GM19452 (cell line): ENCODE measurements at regions not wholly inside any gene's neighbourhood (a gene's known extent, or its start where the extent isn't known, plus 50 kb on each side); places are given as distances from the start of the nearest gene placed in this dataset.

Experiments
- ATAC-seq: cut with Tn5 transposase; IDR thresholded peaks from one replicate; pipeline ENCODE4 v1.9.1; 2021; ENCODE audit not compliant: unreplicated experiment

DNA sequence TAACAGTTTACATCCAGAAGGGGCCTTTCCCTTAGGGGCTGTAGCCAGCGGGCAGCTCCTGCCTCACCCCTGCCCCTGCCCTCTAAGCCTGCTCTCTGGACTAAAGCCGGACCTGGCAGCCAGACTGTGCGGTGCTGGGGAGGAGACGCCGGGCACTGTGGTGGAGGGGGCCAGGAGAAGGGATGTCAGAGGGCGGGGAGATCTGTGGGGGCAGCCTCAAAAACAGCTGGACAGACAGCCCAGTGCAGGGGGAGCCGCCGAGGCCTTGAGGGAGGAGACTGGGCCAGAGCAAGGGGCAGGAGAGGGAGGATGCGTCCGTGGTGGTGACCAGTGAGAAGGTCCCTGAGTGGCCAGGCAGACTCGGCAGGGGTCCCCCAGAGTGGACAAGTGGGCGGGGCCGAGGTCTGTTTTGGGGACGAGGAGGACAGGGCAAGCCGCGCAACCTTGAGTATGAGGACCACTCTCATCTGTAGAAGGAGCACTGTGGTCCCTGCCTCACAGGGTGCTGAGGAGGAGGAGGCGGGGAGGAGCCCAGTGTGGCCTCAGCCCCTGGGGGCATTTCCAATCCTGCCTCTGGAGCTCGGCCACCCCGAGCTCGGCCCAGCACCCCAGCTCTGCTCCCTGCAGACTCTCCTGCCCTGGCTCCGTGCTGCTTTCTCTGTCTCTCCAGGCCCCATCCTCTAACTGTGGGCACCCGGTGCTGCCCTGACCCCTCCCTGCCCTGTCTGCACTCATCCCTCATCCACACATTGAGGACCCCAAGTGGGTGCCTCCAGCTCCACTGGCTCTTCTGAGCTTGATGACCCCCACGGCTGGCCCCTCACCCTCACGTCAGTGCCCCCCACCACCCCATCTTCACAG is 59.2 kb upstream of the NKX1-1 start:
- no peak for ATAC-seq

DNA sequence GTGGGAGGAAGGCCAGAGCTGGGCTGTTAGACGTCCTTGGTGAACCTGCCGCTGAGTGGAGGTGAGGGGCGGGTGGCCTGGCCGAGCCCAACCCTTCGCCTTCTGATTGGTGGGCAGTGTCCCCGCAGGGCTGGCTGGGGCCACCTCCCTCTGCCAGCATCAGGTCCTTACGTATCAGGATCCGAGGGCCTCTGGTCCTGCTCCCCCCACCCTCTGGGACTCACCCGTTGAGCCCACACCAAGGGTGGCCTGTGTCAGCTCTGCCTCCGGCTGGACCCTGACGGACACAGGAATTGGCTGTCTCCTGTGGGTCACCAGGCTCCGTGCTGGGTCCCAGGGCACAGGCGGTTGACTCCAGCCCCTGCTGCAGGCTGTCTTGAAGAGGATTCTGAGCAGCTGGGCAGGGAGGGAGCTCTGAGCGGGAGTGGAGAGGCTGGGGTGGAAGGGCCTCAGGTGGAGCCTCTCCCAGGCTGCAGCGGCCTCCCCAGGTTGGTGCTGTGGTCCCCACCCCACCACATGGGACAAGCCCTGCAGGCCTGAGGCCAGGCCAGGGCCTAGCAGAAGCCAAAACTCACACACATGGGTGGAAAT is 58.4 kb upstream of the NKX1-1 start:
- ATAC-seq: no peak

DNA sequence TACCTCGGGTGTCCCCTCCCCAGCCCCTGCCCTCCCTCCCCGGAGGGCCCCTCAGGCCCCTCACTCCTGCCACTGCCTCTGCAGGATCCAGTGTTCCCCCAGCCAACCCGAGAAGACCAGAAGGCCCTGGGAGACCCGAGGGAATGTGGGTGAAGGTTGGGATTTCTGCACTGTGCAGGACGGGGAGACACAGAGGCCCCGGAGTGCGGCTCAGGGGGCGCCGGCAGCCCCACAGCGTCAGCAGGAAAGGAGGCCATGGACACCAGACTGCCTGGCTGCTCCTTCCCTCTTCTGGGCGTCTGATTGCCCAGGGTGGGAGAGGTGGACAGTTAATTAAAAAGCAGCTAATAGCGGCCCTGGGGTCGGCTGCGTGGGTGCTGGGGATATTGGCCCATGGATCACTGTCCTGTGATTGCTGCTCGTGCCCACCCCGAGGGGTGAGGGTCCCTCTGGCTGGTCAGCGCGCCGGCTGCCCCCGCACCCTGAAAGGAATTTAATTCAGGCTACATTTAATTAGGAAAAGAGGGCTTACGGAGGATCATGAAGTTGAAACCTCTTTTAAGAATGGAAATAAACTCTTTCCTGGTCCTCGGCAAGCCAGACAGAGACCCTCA is 57.8 kb upstream of the NKX1-1 start:
- ATAC-seq: no peak

DNA sequence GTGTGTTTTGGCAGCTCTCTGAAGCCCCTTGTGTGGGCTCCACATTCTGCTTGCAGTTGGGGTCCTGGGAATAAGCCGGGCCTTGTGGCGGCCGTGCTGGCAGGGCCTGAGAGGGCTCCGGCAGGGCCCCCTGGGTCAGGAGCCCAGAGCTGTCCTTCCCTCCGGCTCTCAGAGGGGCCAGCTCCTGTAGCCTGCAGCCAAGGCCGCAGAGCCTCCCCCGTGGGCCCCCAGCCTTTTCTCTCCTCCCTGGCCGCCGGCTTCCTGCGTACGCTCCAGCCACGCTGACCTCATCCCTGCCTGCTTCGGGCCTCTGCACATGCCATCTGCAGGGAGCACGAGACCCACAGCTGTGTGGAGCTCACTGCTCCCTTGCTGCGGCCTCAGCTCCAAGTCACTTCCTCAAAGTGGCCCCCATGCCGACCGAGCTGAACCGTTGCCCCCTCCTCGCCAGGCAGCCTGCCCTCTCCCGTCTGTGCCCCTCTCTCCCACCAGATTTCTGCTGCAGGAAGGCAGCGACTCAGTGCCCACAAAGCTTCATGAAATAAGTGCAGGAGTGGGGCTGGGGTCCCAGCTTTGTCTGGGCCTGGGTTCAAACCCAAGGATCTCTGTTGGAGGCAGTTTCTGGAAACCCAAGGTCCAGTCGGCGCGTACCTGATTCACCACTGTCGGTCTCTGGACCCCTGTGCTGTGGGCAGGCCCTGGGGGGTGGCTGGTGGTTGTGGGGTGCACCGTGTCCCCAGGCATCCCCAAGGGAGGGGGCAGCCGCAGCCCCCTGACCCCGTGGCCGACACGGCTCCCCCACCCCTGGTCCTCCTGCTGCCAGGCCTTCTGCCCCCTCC is 57.1 kb upstream of the NKX1-1 start:
- no peak for ATAC-seq

DNA sequence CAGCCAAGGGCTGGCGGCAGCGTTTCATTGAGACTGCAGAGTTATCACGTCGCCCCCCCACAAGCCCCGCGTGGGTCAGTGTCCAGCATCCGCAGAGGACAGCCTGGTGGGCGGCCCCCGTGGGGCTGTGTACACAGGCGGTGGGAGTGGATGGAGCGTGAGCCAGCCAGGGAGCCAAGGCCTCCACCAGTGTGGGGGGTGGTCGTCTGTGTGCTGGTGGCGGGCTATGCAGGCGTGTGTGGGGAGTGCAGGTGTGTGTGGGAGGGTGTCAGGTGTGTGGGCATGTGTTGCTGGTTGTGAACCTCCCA is 56.5 kb upstream of the NKX1-1 start:
- ATAC-seq: no peak

DNA sequence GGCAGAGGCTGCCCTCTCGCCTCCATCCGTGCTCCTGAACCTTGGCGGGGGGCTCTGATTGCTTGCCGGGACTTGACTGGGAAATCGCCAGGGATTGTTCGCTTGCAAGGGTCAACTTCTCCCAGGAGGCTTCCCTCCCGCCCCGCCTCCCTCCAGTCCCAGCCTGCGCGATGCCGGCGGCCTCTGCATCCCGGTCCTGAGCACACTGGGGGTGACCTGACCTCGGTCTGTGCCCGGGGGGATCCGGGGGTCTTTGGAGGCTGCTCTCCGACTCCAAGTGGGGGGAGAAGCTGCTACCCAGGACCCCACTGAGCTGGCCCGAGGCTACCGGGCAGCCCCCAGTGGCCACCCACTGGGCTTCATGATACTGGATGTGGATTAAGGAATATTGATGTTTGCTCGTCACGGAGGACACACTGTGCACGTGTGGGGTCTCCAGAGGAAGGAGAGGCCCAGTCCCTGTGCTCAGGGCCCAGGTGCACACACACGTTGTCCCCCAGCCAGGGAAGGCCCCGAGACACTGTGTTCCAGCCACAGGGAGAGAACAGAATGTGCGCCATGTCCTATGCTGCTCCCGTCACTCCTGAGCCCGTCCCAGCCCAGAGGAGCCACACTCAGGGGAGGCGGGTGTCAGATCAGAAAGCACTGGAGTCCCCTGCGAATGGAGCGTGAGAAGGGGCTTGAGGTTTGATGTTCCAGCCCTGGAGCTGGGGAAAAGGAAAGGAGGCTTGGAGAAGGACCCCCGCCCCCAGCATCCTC is 55.9 kb upstream of the NKX1-1 start:
- no peak for ATAC-seq

DNA sequence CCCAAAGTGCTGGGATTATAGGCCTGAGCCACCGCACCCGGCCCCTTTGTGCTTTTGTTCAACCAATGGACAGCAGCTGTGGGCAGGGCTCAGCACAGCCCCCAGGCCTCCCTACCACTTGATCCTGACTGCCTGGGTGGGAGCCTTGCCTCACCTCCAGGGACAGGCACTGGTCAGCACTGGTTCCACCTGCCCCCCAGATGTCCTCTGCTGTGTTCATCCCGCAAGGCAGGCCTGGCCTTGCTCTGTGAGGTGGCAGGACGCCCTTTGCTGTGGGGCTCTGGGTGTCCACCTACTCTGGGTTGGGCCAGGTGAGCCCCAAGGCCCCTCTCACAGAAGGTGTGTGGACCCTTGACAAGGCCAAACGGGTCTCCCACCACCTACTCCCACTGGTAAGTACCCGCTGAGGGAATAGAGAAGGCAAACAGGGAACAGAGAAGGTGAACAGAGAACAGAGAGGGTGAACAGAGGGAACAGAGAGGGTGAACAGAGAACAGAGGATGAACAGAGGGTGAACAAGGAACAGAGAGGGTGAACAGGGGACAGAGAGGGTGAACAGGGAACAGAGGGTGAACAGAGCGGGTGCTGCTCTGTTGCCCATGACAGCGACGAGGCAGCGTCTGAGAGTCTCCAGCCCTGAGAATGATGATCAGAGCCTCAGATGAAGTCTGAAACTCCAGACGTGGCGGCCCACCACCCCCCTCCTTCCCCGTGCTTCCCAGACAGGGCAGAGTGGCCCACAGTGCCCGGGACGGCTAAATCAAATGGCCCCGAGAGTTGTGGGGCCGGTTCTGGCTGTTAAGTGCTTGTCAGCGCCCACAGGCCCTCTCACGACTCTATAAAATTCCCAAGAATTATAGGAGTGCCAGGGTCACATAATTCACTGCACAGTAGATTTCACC is 55.0 kb upstream of the NKX1-1 start:
- ATAC-seq: no peak

DNA sequence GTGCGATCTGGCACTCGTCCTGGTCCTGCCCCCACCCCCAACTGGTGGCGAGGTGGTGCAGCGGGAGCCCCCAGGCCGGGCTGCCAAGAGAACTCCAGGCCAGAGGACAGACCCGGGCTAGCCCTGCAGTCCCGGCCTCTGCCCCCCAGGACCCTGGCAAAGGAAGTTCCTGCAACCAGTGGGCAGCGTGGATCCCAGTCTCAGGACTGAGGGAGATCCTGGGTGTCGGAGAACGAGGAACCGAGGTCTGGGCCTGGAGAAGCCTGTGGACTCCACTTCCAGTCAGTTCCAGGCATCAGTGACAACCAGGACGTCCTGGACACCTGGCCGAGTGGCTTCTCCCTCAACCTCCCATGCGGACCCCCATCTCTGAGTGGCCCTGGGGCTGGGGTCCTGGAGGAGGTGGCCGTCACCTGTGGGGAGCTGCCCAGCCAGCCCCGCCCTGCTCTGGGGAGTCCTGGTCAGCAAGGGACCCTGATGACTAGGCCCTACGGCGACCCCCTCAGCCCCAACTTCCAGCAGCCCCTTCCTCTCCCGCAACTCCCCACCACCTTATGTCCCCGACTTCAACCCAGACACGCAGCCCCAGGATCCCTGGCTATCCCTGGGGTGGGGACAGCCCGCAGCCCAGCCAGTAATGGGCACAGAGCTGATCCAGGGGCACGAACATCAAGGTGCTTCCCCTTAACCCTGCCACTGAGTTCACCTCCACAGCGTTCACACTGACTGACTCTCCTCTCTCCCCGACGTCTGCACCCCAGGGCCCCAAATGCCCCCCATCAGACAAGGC is 53.7 kb upstream of the NKX1-1 start:
- no peak for ATAC-seq

DNA sequence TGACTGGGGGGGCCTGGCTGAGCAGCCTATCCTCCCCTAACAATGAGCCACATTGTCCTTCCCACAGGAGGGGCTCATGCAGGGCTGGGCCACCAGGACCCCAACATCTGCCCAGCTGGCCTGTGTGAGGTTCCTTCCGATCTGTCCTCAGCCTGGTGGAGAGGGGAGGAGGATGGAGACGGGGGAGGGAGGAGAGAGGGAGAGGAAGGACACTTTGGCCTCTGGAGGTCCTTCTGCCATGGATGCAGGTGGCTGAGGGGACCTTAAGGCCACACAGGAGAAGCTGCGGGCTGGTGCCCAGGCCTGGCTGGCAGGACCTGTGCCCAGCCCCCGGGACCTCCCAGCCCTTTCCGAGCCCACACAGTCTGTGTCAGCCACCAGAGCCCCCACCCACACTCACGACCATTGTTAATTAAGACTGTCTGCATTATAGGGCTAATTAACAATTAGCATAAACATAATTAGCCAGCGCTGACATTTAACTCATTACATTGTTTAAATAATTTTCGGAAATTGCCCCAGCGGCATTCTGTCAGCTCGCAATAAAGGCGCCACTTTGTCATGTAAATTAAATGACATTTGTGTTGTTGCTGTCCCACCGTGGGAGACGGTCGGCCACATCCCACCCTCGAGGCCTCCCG is 53.0 kb upstream of the NKX1-1 start:
- ATAC-seq: no peak

DNA sequence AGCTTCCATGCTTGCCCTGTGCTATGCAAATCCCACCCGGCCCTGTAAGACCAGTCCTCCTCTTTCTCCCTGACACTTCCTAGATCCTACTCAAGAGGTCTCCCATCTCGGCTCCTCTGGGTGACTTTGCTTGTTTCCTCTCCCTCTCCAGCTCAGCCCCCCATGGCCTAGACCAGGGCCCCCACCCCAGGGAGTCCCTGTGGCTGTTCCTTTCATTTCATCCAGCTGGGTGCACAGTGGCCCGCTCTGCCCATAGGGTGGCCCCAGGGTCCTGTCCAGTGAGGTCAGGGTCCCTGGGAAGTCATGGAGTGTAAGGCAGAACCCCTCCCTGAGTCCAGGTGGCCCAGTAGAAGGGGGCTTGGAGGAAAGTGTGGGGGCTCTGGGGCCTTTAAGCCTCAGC is 52.3 kb upstream of the NKX1-1 start:
- ATAC-seq: no peak
